K562 (cell line): ENCODE measurements at regions not wholly inside any gene's neighbourhood (a gene's known extent, or its start where the extent isn't known, plus 50 kb on each side); places are given as distances from the start of the nearest gene placed in this dataset.

ENCODE experiments used
- EP300 ChIP-seq: IDR thresholded peaks from 2 replicates; pipeline ENCODE4 v1.6.1; 2012; ENCODE audit warnings: low read length, improper control_type of control experiment
- LEF1 ChIP-seq: fragments of 450-650 bp; IDR thresholded peaks from 2 replicates; pipeline ENCODE4 v1.6.1; 2016; ENCODE audit warnings: mild to moderate bottlenecking
- MEIS2 ChIP-seq: fragments of 450-650 bp; IDR thresholded peaks from 2 replicates; pipeline ENCODE4 v1.6.1; 2014; ENCODE audit warnings: mild to moderate bottlenecking; ENCODE audit not compliant: partially characterized antibody
- TAF9B ChIP-seq: fragments of 450-650 bp; IDR thresholded peaks from 2 replicates; pipeline ENCODE4 v1.6.1; 2018; ENCODE audit warnings: mild to moderate bottlenecking; ENCODE audit not compliant: partially characterized antibody
- TF ChIP-seq, protein P1 (sequence below), 2 experiments: fragments of 450-650 bp in 1 of 2; sonication (generic) in 1 of 2; formaldehyde crosslinking in 1 of 2; IDR thresholded peaks; 2 replicates each; pipeline versions ENCODE4 v1.7.1 to v1.9.0; 2016 to 2022; ENCODE audit warnings: inconsistent platforms in 1 of 2, mild to moderate bottlenecking in 1 of 2, missing genetic modification reagents in 1 of 2

- TF ChIP-seq MEIS2 (peak; percentile 96), EP300 (peak; percentile 59), TAF9B (peak; percentile 37), LEF1 (peak; percentile 71; the same call in 1 of the 2 replicates)
- TF ChIP-seq, protein P1, sequence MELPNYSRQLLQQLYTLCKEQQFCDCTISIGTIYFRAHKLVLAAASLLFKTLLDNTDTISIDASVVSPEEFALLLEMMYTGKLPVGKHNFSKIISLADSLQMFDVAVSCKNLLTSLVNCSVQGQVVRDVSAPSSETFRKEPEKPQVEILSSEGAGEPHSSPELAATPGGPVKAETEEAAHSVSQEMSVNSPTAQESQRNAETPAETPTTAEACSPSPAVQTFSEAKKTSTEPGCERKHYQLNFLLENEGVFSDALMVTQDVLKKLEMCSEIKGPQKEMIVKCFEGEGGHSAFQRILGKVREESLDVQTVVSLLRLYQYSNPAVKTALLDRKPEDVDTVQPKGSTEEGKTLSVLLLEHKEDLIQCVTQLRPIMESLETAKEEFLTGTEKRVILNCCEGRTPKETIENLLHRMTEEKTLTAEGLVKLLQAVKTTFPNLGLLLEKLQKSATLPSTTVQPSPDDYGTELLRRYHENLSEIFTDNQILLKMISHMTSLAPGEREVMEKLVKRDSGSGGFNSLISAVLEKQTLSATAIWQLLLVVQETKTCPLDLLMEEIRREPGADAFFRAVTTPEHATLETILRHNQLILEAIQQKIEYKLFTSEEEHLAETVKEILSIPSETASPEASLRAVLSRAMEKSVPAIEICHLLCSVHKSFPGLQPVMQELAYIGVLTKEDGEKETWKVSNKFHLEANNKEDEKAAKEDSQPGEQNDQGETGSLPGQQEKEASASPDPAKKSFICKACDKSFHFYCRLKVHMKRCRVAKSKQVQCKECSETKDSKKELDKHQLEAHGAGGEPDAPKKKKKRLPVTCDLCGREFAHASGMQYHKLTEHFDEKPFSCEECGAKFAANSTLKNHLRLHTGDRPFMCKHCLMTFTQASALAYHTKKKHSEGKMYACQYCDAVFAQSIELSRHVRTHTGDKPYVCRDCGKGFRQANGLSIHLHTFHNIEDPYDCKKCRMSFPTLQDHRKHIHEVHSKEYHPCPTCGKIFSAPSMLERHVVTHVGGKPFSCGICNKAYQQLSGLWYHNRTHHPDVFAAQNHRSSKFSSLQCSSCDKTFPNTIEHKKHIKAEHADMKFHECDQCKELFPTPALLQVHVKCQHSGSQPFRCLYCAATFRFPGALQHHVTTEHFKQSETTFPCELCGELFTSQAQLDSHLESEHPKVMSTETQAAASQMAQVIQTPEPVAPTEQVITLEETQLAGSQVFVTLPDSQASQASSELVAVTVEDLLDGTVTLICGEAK (IDR thresholded peaks at IDR 0.05) = peak; percentile 100
- TF ChIP-seq, protein P1 (CRISPR knock-in tag; IDR thresholded peaks at IDR 0.05) = peak; percentile 99
Observed at GRCh38 chr11:71705086-71705737, 122.5 kb upstream of the KRTAP5-11 start (continued).
